ENCODE measurements at regions not wholly inside any gene's neighbourhood (a gene's known extent, or its start where the extent isn't known, plus 50 kb on each side); places are given as distances from the start of the nearest gene placed in this dataset.
"Not testable (repeated sequence)": the region's sequence is repeated elsewhere in the genome, so short reads cannot be mapped to it uniquely, and the experiment has no call there.

DNA sequence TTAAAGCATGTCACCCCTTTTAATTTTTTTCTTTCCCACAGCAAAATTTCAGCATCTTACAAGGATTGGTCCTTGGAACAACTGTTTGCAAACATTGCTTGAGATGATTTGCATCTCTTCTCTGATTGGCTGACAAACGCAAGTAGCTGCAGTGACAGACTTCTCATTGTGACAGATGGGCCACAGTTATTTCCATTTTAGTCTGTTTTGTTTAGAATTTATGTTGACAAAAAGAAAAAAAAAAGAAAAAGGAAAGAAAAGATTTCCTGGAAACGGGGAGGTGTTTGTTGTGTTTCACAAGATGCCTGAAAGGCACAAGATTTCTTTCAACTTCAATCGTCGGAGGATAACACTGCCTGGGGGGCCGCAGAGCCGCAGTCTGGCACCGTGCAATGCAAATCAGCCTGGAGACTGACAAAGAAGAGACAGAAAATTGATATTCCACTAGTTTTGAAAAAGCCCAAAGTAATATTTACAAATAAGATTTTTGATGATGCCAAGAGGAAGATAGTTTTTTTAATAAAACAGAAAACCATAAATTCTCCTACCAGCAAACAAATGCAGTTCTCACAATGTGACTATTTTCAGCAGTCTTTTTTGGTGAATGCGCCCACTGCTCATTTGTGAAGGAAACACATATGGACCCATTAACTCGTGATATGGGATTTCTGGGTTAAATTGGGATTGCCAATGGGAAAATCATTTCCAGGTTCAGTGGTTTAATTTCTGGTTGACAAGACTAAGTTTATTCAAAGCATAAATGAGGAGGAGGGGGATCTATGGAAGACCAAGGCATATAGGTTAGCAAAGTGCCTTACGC is 296.2 kb upstream of the SMIM21 start:
- H3K4me1 Mint-ChIP-seq (ENCODE audit: low read depth) = no peaks in the 10 kb centered on the region
- H3K9me3 Mint-ChIP-seq (ENCODE audit: low read depth) = peaks cover 8% of the 10 kb centered on the region
- no peak overlapping the region for H3K4me3 Mint-ChIP-seq (ENCODE audit: unreplicated experiment)

DNA sequence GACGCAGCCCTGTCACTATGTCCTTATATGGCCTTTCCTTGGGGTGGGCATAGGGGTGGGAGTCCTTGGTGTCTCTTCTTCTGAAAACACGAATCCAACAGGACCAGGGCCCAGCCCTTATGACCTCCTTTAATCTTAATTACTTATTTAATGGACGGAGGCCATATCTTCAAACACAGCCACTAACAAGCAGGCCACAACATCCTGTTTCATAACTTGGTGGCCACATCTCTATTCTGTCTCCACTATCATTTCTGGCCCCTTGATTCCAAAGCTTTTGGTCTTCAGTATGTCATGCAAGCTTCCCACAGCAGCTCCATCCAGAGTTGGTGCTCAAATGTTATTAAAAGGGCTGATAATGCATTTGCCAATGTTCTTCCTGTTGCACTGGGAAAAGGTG is 287.3 kb upstream of the SMIM21 start:
- TF ChIP-seq, protein P1, sequence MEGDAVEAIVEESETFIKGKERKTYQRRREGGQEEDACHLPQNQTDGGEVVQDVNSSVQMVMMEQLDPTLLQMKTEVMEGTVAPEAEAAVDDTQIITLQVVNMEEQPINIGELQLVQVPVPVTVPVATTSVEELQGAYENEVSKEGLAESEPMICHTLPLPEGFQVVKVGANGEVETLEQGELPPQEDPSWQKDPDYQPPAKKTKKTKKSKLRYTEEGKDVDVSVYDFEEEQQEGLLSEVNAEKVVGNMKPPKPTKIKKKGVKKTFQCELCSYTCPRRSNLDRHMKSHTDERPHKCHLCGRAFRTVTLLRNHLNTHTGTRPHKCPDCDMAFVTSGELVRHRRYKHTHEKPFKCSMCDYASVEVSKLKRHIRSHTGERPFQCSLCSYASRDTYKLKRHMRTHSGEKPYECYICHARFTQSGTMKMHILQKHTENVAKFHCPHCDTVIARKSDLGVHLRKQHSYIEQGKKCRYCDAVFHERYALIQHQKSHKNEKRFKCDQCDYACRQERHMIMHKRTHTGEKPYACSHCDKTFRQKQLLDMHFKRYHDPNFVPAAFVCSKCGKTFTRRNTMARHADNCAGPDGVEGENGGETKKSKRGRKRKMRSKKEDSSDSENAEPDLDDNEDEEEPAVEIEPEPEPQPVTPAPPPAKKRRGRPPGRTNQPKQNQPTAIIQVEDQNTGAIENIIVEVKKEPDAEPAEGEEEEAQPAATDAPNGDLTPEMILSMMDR (IDR thresholded peaks at IDR 0.05) = no peak
- no peak for DNase-seq (ENCODE audit: low spot score)
- no peaks in the 10 kb centered on the region for H3K36me3 Mint-ChIP-seq (ENCODE audit: low read depth)
- peaks cover 9% of the 10 kb centered on the region for H3K9me3 Mint-ChIP-seq (ENCODE audit: low read depth)
- H3K27ac Mint-ChIP-seq (ENCODE audit: unreplicated experiment) = no peak overlapping the region
- peaks cover 6% of the 10 kb centered on the region for H3K27me3 Mint-ChIP-seq (ENCODE audit: low read depth)
- H3K4me1 Mint-ChIP-seq (ENCODE audit: low read depth) = no peaks in the 10 kb centered on the region
- H3K4me3 Mint-ChIP-seq (ENCODE audit: unreplicated experiment) = no peak overlapping the region

More for the DNA sequence above, 296.2 kb upstream of the SMIM21 start:
- H3K36me3 Mint-ChIP-seq (ENCODE audit: low read depth) = peaks cover 1% of the 10 kb centered on the region
- H3K27ac Mint-ChIP-seq (ENCODE audit: unreplicated experiment) = no peak overlapping the region
- peaks cover 20% of the 10 kb centered on the region for H3K27me3 Mint-ChIP-seq (ENCODE audit: low read depth)
- TF ChIP-seq, protein P1 (IDR thresholded peaks at IDR 0.05) = no peak
- no peak for DNase-seq (ENCODE audit: low spot score)

DNA sequence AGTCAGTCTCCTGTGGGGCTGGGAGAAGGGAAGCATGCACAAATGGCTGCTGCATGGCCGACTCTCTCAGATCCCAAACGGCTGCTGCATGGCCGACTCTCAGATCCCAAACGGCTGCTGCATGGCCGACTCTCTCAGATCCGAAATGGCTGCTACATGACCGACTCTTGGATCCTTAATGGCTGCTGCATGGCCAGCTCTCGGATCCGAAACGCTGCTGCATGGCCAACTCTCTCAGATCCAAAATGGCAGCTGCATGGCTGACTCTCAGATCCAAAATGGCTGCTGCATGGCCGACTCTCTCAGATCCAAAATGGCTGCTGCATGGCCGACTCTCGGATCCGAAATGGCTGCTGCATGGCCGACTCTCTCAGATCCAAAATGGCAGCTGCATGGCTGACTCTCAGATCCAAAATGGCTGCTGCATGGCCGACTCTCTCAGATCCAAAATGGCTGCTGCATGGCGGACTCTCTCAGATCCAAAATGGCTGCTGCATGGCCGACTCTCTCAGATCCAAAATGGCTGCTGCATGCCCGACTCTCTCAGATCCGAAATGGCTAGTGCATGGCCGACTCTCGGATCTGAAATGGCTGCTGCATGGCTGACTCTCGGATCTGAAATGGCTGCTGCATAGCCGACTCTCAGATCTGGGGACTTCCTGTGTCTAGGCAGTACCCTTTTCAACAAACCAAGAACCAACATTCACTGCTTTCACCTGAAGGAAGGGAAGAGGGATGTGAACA is 284.8 kb upstream of the SMIM21 start:
- H3K9me3 Mint-ChIP-seq (ENCODE audit: low read depth); H3K4me1 Mint-ChIP-seq (ENCODE audit: low read depth); DNase-seq (ENCODE audit: low spot score); H3K27ac Mint-ChIP-seq (ENCODE audit: unreplicated experiment); H3K4me3 Mint-ChIP-seq (ENCODE audit: unreplicated experiment); H3K36me3 Mint-ChIP-seq (ENCODE audit: low read depth); H3K27me3 Mint-ChIP-seq (ENCODE audit: low read depth): not testable (repeated sequence)

DNA sequence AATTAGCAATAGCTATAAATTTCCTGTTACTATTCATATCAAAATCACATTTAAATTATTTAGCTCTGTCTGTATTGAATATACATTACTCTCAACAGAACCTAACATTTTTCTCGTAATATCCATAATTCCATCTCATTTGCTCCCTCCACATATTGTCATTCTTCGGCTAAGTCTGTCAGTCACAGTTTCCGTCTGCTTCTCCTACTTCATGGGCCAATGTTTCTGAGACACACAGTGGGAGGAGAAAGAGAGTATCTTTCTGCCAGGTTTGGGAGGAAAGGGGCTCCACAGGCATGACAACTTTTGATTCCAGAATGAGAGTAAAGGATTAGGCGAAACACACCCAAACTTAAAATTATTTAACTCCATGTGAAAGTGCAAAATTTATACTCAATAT is 273.1 kb upstream of the SMIM21 start:
- H3K4me3 Mint-ChIP-seq (ENCODE audit: unreplicated experiment) = no peak overlapping the region
- H3K27me3 Mint-ChIP-seq (ENCODE audit: low read depth) = peaks cover 3% of the 10 kb centered on the region
- no peaks in the 10 kb centered on the region for H3K36me3 Mint-ChIP-seq (ENCODE audit: low read depth)
- no peak for DNase-seq (ENCODE audit: low spot score)
- H3K27ac Mint-ChIP-seq (ENCODE audit: unreplicated experiment) = no peak overlapping the region
- no peaks in the 10 kb centered on the region for H3K4me1 Mint-ChIP-seq (ENCODE audit: low read depth)
- H3K9me3 Mint-ChIP-seq (ENCODE audit: low read depth) = peaks cover 9% of the 10 kb centered on the region
- TF ChIP-seq, protein P1 (IDR thresholded peaks at IDR 0.05) = no peak

DNA sequence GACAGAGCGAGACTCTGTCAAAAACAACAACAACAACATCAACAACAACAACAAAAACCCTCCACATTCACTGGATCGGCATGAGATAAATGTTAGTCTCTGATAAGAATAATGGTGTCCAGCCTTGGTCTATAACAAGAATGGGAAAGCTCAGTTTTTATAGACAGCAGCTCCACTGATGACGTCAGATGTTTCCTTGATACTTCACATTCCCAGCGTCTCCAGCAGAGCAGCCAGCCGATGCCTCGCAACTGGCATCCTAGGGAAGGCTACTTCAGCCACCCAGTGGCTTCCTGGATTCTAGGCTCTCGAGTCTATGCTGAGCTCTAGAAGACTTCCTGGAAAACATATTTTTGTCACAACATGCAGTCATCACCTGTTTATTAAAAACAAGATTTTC is 271.4 kb upstream of the SMIM21 start:
- Mint-ChIP-seq H3K4me1 (ENCODE audit: low read depth) (no peaks in the 10 kb centered on the region), H3K9me3 (ENCODE audit: low read depth) (peaks cover 9% of the 10 kb centered on the region), H3K4me3 (ENCODE audit: unreplicated experiment) (no peak overlapping the region)

More for the DNA sequence above, 271.4 kb upstream of the SMIM21 start:
- DNase-seq (ENCODE audit: low spot score) = no peak
- no peaks in the 10 kb centered on the region for H3K36me3 Mint-ChIP-seq (ENCODE audit: low read depth)
- TF ChIP-seq, protein P1 (IDR thresholded peaks at IDR 0.05) = no peak
- no peak overlapping the region for H3K27ac Mint-ChIP-seq (ENCODE audit: unreplicated experiment)
- peaks cover 2% of the 10 kb centered on the region for H3K27me3 Mint-ChIP-seq (ENCODE audit: low read depth)
